SU-DHL-6 (cell line): ENCODE measurements at regions not wholly inside any gene's neighbourhood (a gene's known extent, or its start where the extent isn't known, plus 50 kb on each side); places are given as distances from the start of the nearest gene placed in this dataset.

ENCODE experiments used
- CTCF ChIP-seq: fragments of 200-600 bp; sonication (generic); IDR thresholded peaks from one replicate; pipeline ENCODE4 v1.5.1; 2017; ENCODE audit warnings: antibody characterized with exemption, mild to moderate bottlenecking, low read length, moderate library complexity; ENCODE audit not compliant: insufficient read depth, poor library complexity, severe bottlenecking
- EZH2phosphoT487 ChIP-seq: fragments of 200-600 bp; sonication (generic), shearing (Covaris generic); conservative IDR thresholded peaks from 2 replicates; pipeline ENCODE4 v1.6.1; 2018; ENCODE audit warnings: mild to moderate bottlenecking, antibody characterized with exemption, low read length, moderate library complexity, mixed read lengths

GRCh38 chr9:108184009-108184408 lies 671.8 kb downstream of the ACTL7B start:
- no peak for TF ChIP-seq CTCF
- no peak for TF ChIP-seq EZH2phosphoT487
